NCI-H226 (cell line): ENCODE measurements at regions not wholly inside any gene's neighbourhood (a gene's known extent, or its start where the extent isn't known, plus 50 kb on each side); places are given as distances from the start of the nearest gene placed in this dataset.
"Not testable (repeated sequence)": the region's sequence is repeated elsewhere in the genome, so short reads cannot be mapped to it uniquely, and the experiment has no call there.

Experiments
- DNase-seq: peaks from one replicate; pipeline ENCODE4 v3.0.0-alpha.2; 2015

- no peak for DNase-seq
These were observed 128.3 kb upstream of the LSM14A start for GRCh38 chr19:34044021-34044420.

- no peak for DNase-seq
These were observed 122.4 kb upstream of the LSM14A start for GRCh38 chr19:34049944-34050343.

GRCh38 chr19:34050430-34050829 lies 121.9 kb upstream of the LSM14A start:
- not testable (repeated sequence) for DNase-seq

- DNase-seq: no peak
These were observed 121.0 kb upstream of the LSM14A start for GRCh38 chr19:34051255-34051654.

GRCh38 chr19:34057155-34057554 lies 115.1 kb upstream of the LSM14A start:
- DNase-seq: no peak

GRCh38 chr19:34066007-34066643 lies 106.2 kb upstream of the LSM14A start:
- DNase-seq: no peak

- peak; percentile 34 for DNase-seq
These were observed 104.4 kb upstream of the LSM14A start for GRCh38 chr19:34067861-34068271.

- no peak for DNase-seq
These were observed 96.6 kb upstream of the LSM14A start for GRCh38 chr19:34075661-34076091.

- DNase-seq: no peak
These were observed 89.8 kb upstream of the LSM14A start for GRCh38 chr19:34082289-34083077.

GRCh38 chr19:34084396-34085145 lies 87.7 kb upstream of the LSM14A start:
- DNase-seq: no peak

GRCh38 chr19:34085336-34085735 lies 87.0 kb upstream of the LSM14A start:
- no peak for DNase-seq

GRCh38 chr19:34088292-34088691 lies 84.0 kb upstream of the LSM14A start:
- DNase-seq: no peak

- no peak for DNase-seq
These were observed 82.7 kb upstream of the LSM14A start for GRCh38 chr19:34089566-34089965.

- no peak for DNase-seq
These were observed 77.3 kb upstream of the LSM14A start for GRCh38 chr19:34094960-34095359.

- DNase-seq: not testable (repeated sequence)
These were observed 76.9 kb upstream of the LSM14A start for GRCh38 chr19:34095411-34095810.

- DNase-seq: no peak
These were observed 76.0 kb upstream of the LSM14A start for GRCh38 chr19:34096020-34096915.

GRCh38 chr19:34104096-34104495 lies 68.2 kb upstream of the LSM14A start:
- no peak for DNase-seq

- DNase-seq: no peak
These were observed 67.7 kb upstream of the LSM14A start for GRCh38 chr19:34104557-34104956.

GRCh38 chr19:34109596-34109995 lies 62.7 kb upstream of the LSM14A start:
- DNase-seq: no peak

GRCh38 chr19:34118879-34119748 lies 53.2 kb upstream of the LSM14A start:
- DNase-seq: no peak

GRCh38 chr19:34120141-34120540 lies 52.2 kb upstream of the LSM14A start:
- no peak for DNase-seq
